ENCODE measurements at regions not wholly inside any gene's neighbourhood (a gene's known extent, or its start where the extent isn't known, plus 50 kb on each side); places are given as distances from the start of the nearest gene placed in this dataset.
A peak's percentile ranks its signal among the peaks of the same experiment; 100 is the strongest.

DNA sequence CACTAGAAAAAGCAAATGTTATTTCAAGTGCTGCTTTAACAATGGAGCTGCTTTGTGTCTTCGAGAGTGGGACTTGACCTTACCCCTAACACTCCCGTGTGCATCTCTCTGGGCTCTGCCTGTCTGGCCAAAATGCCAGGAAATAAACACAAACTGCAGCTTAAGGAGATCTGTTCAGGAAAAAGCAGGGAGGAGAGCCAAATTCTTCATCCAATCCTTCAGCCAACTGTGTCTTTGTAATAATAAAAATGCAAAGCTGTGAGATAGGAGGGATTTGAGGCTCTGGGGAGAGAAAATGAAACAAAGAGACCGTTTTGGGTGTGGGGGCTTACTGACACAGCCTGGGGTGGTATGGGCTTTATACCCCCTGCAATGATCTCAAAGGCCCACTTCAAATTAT lies 85.8 kb upstream of the WSCD2 start:
- DNase-seq, result no peak

DNA sequence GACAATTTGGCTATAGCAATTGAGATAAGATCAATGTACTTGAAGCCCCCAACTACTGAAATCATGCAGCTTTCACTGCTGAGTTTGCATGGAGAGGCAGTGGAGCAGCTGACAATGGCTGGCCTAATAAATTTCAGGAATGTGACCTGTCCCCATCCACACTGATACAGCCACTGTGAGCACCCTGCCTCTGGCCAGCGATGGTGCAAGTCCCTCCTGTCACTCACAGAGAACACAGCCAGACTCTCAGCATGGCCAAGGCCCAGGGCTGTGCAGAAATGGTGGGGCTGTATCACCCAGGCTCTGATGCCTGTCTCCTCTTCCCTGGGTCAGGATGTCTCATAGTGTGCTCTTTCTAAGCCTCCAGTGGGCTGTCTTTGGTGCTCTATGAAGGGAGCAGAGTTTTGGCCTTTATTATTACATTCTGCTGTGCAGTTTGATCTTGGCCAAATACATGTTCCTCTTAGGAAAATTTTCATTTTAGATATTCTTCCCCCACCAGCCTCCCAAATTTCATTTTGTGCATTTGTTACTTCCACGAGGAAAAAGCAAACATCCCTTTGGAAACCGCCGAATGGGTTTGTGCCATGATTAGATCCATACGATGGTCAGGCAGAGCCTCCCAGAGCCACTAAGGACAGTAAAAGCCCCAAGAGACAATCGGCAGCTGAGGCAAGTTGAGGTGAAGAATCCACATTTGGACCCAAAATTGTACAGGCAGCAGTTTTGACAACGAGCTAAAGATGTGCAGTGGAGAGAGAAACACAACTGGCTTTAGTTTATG lies 85.1 kb upstream of the WSCD2 start:
- no peak for DNase-seq

DNA sequence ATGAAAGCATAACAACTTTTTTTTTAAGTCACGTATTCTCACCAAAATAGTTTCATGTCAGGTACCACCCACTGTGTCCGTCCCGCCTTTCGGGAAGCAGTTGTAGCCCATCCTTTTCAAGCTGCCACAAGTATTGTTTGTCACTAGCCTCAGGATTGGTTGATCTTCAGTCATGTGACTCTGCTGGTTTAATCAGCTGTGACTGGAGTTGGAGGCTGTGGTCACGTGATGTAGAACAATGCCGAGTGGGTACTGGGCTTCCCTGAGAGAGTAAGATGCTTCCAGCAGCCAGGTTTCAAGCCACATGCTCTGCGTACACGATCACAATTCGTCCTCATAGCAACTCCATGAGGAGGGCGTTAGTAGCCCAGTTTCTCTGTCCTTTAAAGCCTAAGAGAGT lies 83.0 kb upstream of the WSCD2 start:
- no peak for DNase-seq

DNA sequence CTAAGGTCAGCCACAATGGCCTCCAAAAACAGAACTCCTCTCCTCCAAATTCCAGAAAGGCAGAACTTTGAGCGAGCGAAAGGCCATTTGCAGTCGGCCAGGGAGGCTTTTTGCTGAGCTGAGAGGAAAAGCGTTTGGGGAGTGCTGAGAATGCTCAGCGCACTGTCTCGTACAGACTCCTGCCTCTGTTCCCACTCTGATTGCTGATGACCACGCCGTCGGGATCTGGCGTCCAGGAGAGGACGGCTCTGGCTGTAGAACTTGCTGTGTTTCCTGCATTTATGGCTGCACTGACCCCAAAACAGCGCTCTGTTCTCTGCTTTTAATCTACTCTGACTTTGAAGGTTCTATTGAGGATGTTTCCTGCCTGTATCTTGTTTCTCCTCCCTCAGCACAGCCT lies 82.4 kb upstream of the WSCD2 start:
- no peak for DNase-seq

- DNase-seq, result no peak
Observed at GRCh38 chr12:108047071-108047550, 82.0 kb upstream of the WSCD2 start.

DNA sequence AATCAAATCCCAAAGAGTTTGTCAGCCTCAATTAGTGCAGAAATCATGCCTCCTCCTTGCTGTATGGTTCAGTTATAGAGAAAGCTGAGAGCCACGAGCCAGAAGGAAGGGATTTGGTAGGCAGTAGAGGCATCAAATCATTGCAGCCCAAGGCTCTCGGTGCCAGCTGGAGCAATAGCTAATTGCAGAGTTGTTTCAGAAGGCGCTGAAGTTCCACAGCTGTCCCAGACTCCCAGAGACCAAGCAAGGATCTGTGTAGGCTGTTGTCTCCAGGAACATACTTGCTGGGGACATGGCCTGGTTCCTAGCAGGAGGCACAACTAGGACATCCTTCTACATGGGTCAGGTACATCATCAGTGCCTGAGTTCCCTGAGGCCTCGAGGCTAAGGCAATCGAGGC lies 80.4 kb upstream of the WSCD2 start:
- DNase-seq, result no peak

GRCh38 chr12:108050696-108051095 lies 78.4 kb upstream of the WSCD2 start:
- no peak for DNase-seq

DNA sequence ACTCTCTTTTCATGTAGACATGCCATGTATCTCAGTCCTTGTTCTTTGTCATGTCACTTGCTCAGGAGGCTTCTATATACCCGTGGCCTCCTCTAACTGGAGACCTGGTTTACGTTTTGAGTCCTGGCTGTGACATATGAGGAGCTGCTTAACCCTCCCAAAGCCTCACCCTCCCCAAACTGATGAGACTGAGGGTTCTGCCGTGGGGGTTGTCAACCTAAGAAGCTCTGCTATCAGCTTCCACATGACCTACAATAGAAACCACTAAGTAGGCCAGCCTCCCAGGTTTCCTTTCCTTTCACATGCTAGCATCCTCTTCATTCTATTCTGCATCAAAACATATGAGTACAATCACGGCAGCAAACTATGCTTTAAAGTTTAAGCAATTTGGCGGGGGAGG lies 76.8 kb upstream of the WSCD2 start:
- DNase-seq, result peak in 1 of 2 donors; percentile 17

DNA sequence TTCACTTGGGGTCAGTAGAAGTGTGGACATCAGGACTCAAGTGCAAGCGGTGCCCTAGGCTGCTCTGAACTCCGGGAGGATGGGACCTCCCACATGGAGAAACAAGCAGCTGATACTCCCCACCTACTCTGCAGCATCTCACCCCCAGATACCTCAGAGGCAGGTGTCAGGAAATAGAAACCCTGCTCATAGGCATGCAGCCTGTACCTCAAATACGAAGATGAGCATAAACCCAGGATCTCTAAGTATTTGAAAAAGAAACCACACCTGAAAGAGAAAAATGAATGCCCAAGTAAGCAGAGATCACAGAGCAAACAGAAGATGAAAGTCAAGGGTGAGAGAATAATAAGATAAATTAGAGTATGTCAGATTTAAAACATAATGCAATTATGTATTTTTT lies 75.6 kb upstream of the WSCD2 start:
- DNase-seq, result no peak

DNA sequence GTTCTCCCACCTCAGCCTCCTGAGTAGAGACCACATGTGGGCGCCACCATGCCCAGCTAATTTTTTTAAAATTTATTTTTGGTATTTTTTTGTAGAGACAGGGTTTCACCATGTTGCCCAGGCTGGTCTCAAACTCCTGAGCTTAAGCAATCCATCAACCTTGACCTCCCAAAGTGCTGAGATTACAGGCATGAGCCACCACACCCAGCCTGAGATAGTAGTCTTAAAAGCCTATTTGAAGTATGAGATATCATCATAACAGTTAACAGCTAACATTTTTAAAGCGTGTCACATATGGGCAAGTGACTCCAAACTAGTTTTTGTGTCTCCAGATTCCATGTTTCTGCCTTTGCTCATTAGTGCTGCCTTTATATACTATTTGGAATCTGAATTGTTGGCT lies 74.6 kb upstream of the WSCD2 start:
- no peak for DNase-seq

DNA sequence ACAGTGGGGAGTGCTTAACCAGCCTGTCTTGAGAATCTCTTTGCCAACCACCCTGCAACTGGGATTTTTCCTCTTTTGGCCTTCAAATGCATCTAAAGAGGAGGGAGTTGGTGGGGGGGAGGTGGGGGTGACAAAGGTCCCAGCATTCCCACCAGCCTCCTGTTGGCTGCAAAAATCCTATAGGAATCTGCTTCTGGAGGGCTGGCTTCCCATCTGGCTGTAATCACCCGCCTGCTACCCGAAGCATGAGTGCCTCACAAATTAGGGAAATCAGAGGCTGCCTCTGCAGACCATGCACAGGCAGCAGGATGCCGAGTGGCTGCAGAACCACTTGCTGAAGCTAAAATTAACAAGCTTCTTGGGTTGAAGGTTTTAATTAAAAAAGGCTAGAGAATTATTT lies 73.9 kb upstream of the WSCD2 start:
- no peak for DNase-seq

GRCh38 chr12:108060067-108060466 lies 69.0 kb upstream of the WSCD2 start:
- DNase-seq, result no peak

DNA sequence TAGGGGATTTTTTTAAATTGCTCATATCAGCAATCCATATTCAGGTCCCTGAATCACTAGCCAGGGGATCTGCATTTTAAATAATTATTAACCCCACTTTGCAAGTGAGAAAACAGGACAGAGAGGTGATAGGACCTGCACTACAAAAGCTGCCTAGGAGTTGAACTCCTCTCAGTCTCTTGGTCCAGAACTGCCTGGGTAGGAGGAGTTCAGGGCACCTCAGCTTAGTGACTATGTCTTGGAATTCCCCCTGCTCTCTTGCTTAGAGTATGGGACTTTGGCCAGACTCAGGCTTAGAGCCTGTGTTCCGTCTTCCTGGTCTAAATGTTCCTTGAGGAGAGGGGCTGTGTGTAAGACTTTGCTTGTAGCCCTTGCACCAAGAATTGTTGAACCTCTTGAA lies 68.2 kb upstream of the WSCD2 start:
- no peak for DNase-seq

- DNase-seq, result peak in 1 of 2 donors; percentile 7
Observed at GRCh38 chr12:108063192-108063591, 65.9 kb upstream of the WSCD2 start.

- DNase-seq, result no peak
Observed at GRCh38 chr12:108065069-108065468, 64.0 kb upstream of the WSCD2 start.

DNA sequence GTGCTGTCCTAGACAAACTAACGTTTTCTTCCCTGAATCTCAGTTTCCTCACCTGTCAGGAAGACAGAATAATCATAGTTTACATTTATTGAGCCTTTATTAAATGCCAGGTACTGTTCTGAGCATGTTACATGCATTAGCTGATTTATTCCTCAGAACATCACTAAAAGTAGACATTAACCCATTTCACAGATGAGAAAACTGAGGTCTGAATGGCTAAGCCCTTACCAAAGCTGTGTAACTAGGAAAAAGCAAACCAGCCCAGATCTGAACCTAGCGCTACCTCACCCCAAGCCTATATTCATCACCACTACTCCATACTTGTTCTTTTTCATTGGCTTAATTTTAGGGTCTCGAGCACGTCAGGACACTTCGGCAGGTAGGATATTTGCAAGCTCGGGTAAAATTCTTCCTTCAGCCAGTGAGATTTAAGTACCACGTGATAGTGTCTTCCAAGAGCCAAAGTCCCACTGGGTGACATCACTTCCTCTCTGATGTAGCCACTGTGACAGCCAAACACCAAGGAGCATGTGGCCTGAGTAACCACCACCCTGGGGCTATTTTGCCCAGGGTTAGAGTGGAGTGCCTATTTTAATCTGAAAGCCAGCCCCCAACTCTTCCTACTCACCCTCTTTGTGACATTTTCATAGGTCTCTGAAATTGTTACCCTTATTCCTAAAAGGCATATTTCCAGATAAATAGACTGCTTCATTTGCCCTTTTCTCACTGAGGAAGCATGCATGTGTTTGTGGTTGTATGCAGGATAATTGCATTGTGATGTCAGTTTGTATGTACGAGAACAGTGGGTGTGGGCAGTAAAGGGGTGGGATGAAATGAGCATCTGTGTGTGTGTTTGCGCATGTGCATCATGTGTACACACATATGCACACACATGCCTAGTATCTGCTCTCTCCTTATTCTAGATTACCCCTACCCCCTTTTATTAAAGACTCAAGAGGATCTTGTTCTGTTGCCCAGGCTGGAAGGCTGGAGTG lies 62.2 kb upstream of the WSCD2 start:
- no peak for DNase-seq

DNA sequence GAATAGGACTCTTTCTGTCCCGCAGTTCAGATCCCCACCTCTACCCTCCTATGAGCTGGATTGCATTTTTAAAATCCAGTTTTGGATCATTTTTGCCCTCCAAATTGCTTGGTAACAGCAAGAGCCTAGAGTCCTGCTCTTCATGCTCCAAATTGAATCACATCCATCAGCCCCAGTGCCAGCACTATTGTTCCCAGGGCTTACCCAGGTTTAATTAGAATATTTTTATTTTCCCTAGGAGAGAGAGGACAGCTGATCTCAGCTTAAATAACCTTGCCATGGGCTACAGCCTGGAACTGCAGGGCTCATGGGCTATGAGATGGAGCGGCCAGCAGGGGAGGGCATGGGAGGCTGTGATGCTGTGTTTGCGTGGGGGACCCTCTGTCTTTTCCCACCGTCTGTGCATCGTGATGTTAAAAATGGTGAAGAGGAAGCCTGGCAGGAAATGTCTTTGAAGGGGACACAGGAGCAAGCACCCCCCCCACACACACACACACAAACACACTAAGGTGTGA lies 59.4 kb upstream of the WSCD2 start:
- no peak for DNase-seq

- no peak for DNase-seq
Observed at GRCh38 chr12:108075561-108075960, 53.5 kb upstream of the WSCD2 start.

DNA sequence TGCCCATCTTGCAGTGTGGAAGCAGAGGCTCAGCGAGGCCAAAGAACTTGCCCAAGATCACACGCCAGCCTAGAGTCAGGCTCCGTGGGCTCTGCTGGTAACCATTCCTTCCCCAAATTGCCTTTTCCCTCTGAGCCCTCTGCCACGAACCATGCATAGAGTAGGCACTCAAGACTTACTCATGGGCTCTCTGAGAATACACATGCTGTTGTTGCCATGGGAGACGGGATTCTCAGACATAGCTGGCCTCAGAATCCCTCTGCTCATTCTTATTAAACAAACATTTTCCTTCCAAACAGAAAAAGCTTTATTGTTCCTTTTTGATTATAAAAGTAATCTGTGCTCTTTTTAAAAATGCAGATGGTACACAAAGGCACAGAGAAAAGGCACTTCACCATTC lies 52.5 kb upstream of the WSCD2 start:
- no peak for DNase-seq

- DNase-seq, result no peak
Observed at GRCh38 chr12:108078428-108078827, 50.7 kb upstream of the WSCD2 start.

Data from CD4-positive, alpha-beta T cell treated with Interleukin-1 beta for 1 hour (primary cell).